ENCODE measurements at regions not wholly inside any gene's neighbourhood (a gene's known extent, or its start where the extent isn't known, plus 50 kb on each side); places are given as distances from the start of the nearest gene placed in this dataset.

- TF ChIP-seq CTCF (IDR thresholded peaks at IDR 0.05) (no peak), HES2 (IDR thresholded peaks at IDR 0.05) (no peak), EP300 (IDR thresholded peaks at IDR 0.05) (no peak), JUN (IDR thresholded peaks at IDR 0.05) (no peak), MYC (IDR thresholded peaks at IDR 0.05; ENCODE audit: borderline replicate concordance, low read length) (no peak), PBX3 (IDR thresholded peaks at IDR 0.05) (no peak), SMC3 (IDR thresholded peaks at IDR 0.05) (no peak), POLR2A (IDR thresholded peaks at IDR 0.05; ENCODE audit: low read length) (no peak)
- TF ChIP-seq, protein P1, sequence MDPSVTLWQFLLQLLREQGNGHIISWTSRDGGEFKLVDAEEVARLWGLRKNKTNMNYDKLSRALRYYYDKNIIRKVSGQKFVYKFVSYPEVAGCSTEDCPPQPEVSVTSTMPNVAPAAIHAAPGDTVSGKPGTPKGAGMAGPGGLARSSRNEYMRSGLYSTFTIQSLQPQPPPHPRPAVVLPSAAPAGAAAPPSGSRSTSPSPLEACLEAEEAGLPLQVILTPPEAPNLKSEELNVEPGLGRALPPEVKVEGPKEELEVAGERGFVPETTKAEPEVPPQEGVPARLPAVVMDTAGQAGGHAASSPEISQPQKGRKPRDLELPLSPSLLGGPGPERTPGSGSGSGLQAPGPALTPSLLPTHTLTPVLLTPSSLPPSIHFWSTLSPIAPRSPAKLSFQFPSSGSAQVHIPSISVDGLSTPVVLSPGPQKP (IDR thresholded peaks at IDR 0.05; ENCODE audit: low read depth, low read length) = no peak
- TF ChIP-seq, protein P2, sequence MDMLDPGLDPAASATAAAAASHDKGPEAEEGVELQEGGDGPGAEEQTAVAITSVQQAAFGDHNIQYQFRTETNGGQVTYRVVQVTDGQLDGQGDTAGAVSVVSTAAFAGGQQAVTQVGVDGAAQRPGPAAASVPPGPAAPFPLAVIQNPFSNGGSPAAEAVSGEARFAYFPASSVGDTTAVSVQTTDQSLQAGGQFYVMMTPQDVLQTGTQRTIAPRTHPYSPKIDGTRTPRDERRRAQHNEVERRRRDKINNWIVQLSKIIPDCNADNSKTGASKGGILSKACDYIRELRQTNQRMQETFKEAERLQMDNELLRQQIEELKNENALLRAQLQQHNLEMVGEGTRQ (IDR thresholded peaks at IDR 0.05) = no peak
Observed at GRCh38 chr12:76284816-76285750, 63.1 kb downstream of the BBS10 start.
